Progenitor cell of endocrine pancreas (in vitro differentiated cells): ENCODE measurements at regions not wholly inside any gene's neighbourhood (a gene's known extent, or its start where the extent isn't known, plus 50 kb on each side); places are given as distances from the start of the nearest gene placed in this dataset.
A peak's percentile ranks its signal among the peaks of the same experiment; 100 is the strongest.

Source experiments
- DNase-seq: peaks from one replicate; pipeline ENCODE4 v3.0.0; 2021; ENCODE audit warnings: low spot score; ENCODE audit not compliant: unreplicated experiment
- H3K27ac Mint-ChIP-seq: 2 replicates; pipeline ENCODE4 v1.8.0; 2021; ENCODE audit warnings: mild to moderate bottlenecking, moderate library complexity, mixed read lengths
- H3K27me3 Mint-ChIP-seq: 2 replicates; pipeline ENCODE4 v1.8.0; 2021; ENCODE audit warnings: mixed read lengths
- H3K36me3 Mint-ChIP-seq: 2 replicates; pipeline ENCODE4 v1.8.0; 2022; ENCODE audit warnings: mixed read lengths; ENCODE audit not compliant: insufficient read depth
- H3K4me1 Mint-ChIP-seq: 2 replicates; pipeline ENCODE4 v1.8.0; 2021; ENCODE audit warnings: low read depth, mixed read lengths
- H3K4me3 Mint-ChIP-seq: 2 replicates; pipeline ENCODE4 v1.8.0; 2021; ENCODE audit warnings: low read depth, mild to moderate bottlenecking, moderate library complexity, mixed read lengths
- H3K9me3 Mint-ChIP-seq: 2 replicates; pipeline ENCODE4 v1.8.0; 2021; ENCODE audit warnings: low read depth, mixed read lengths
- TF ChIP-seq, protein P1 (sequence below): fragments of 200-600 bp; sonication (generic); IDR thresholded peaks from one replicate; pipeline ENCODE4 v1.5.0; 2021; ENCODE audit warnings: antibody characterized with exemption, mild to moderate bottlenecking; ENCODE audit not compliant: unreplicated experiment

- peaks cover under 1% of the 10 kb centered on the region for H3K9me3 Mint-ChIP-seq
- no peaks in the 10 kb centered on the region for H3K27me3 Mint-ChIP-seq
- H3K36me3 Mint-ChIP-seq: no peaks in the 10 kb centered on the region
- peaks cover 7% of the 10 kb centered on the region for H3K4me1 Mint-ChIP-seq
- TF ChIP-seq, protein P1, sequence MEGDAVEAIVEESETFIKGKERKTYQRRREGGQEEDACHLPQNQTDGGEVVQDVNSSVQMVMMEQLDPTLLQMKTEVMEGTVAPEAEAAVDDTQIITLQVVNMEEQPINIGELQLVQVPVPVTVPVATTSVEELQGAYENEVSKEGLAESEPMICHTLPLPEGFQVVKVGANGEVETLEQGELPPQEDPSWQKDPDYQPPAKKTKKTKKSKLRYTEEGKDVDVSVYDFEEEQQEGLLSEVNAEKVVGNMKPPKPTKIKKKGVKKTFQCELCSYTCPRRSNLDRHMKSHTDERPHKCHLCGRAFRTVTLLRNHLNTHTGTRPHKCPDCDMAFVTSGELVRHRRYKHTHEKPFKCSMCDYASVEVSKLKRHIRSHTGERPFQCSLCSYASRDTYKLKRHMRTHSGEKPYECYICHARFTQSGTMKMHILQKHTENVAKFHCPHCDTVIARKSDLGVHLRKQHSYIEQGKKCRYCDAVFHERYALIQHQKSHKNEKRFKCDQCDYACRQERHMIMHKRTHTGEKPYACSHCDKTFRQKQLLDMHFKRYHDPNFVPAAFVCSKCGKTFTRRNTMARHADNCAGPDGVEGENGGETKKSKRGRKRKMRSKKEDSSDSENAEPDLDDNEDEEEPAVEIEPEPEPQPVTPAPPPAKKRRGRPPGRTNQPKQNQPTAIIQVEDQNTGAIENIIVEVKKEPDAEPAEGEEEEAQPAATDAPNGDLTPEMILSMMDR: no peak
- no peak overlapping the region for H3K4me3 Mint-ChIP-seq
- no peak for DNase-seq
- peak overlapping the region; percentile 1 for H3K27ac Mint-ChIP-seq
These were observed 59.7 kb downstream of the TEX35 start for GRCh38 chr1:178572604-178573003.

GRCh38 chr1:178573330-178573729 is 60.4 kb downstream of the TEX35 start:
- TF ChIP-seq, protein P1: no peak
- no peak overlapping the region for H3K27ac Mint-ChIP-seq
- no peak for DNase-seq
- H3K27me3 Mint-ChIP-seq: no peaks in the 10 kb centered on the region
- H3K4me3 Mint-ChIP-seq: no peak overlapping the region
- no peaks in the 10 kb centered on the region for H3K9me3 Mint-ChIP-seq
- peaks cover 7% of the 10 kb centered on the region for H3K4me1 Mint-ChIP-seq
- H3K36me3 Mint-ChIP-seq: no peaks in the 10 kb centered on the region

DNA sequence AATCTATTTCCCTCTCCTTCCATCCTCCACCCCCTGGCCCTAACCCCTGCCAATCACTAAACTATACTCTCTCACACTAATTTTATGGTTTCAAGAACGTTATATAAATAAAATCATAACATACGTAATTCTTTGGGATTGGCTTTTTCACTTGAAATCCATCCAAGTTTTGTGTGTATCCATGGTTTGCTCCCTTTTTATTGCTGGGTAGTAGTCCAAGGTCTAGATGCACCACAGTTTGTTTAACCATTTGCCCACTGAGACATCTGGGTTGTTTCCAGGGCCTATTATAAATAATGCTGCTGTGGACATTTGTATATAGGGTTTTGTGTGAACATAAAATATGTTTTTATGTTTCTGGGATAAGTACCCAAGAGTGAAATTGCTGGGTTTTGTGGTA is 61.4 kb downstream of the TEX35 start:
- no peaks in the 10 kb centered on the region for H3K36me3 Mint-ChIP-seq
- TF ChIP-seq, protein P1: no peak

DNA sequence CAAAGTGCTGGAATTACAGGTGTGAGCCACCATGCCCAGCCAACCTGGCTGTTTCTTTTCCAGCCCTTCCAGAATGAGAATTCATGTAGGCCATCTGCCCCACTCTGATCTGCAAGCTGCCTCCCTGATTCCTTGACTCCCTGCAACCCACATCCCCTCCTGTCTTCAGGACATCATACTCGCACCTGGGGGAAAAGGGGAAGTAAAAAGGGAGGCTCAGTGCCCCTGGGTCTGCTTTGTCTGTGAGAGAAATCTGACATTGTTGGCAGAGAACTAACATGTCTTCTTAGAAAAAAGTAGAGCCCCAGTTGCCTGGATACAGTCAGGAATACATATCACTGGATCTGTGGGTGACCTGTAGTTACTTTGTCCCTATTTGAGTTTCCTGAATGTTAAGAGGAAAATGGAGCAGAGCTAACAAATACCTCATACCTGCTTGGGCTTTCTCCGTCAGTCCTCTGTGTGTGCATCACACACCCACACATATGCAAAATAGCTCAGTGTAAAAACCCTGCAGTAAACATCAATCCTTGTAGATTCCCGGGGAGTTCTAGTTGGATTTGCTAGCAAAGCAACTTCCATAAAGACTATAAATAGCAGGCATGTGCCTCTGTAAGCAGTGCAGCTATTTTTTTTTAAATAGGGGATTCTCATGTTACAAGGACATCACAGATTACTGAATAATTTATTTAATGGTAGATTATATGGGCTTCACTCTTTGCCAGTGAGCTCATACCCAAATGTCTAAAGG is 62.9 kb downstream of the TEX35 start:
- no peak overlapping the region for H3K4me3 Mint-ChIP-seq
- no peak overlapping the region for H3K27ac Mint-ChIP-seq
- H3K36me3 Mint-ChIP-seq: no peaks in the 10 kb centered on the region
- no peaks in the 10 kb centered on the region for H3K9me3 Mint-ChIP-seq
- H3K27me3 Mint-ChIP-seq: peaks cover 2% of the 10 kb centered on the region
- no peak for DNase-seq
- TF ChIP-seq, protein P1: no peak
- H3K4me1 Mint-ChIP-seq: peaks cover 7% of the 10 kb centered on the region

More for the DNA sequence above, 61.4 kb downstream of the TEX35 start:
- Mint-ChIP-seq H3K9me3 (no peaks in the 10 kb centered on the region), H3K4me3 (no peak overlapping the region), H3K4me1 (peaks cover 7% of the 10 kb centered on the region), H3K27me3 (no peaks in the 10 kb centered on the region), H3K27ac (no peak overlapping the region)
- DNase-seq: no peak

- no peak overlapping the region for H3K27ac Mint-ChIP-seq
- H3K4me3 Mint-ChIP-seq: no peak overlapping the region
- H3K4me1 Mint-ChIP-seq: peaks cover 7% of the 10 kb centered on the region
- DNase-seq: no peak
- TF ChIP-seq, protein P1: no peak
- H3K27me3 Mint-ChIP-seq: peaks cover 9% of the 10 kb centered on the region
- no peaks in the 10 kb centered on the region for H3K36me3 Mint-ChIP-seq
- H3K9me3 Mint-ChIP-seq: no peaks in the 10 kb centered on the region
These were observed 63.9 kb downstream of the TEX35 start for GRCh38 chr1:178576841-178577240.
